HepG2 (cell line): ENCODE measurements at regions not wholly inside any gene's neighbourhood (a gene's known extent, or its start where the extent isn't known, plus 50 kb on each side); places are given as distances from the start of the nearest gene placed in this dataset.

Experiments
- AHDC1 ChIP-seq: sonication (generic); formaldehyde crosslinking; IDR thresholded peaks from 2 replicates; pipeline ENCODE4 v1.5.1; 2020; ENCODE audit warnings: mild to moderate bottlenecking, missing genetic modification reagents, borderline replicate concordance
- ELF4 ChIP-seq: sonication (generic); formaldehyde crosslinking; IDR thresholded peaks from 2 replicates; pipeline ENCODE4 v1.5.0; 2020; ENCODE audit warnings: missing genetic modification reagents, mild to moderate bottlenecking, moderate library complexity, borderline replicate concordance
- FLYWCH1 ChIP-seq: sonication (generic); formaldehyde crosslinking; IDR thresholded peaks from 2 replicates; pipeline ENCODE4 v1.8.1; 2023; ENCODE audit warnings: mild to moderate bottlenecking, missing genetic modification reagents
- KLF12 ChIP-seq: sonication (generic); formaldehyde crosslinking; IDR thresholded peaks from 2 replicates; pipeline ENCODE4 v1.4.0; 2020; ENCODE audit warnings: missing genetic modification reagents, borderline replicate concordance
- PBX2 ChIP-seq: IDR thresholded peaks from 2 replicates; pipeline ENCODE4 v1.6.1; 2016; ENCODE audit warnings: control low read depth
- PHF8 ChIP-seq: sonication (generic); formaldehyde crosslinking; IDR thresholded peaks from 2 replicates; pipeline ENCODE4 v1.5.0; 2020; ENCODE audit warnings: missing genetic modification reagents
- RCOR2 ChIP-seq: IDR thresholded peaks from 2 replicates; pipeline ENCODE4 v1.6.1; 2016; ENCODE audit warnings: missing biosample characterization, missing genetic modification reagents
- RXRB ChIP-seq: IDR thresholded peaks from 2 replicates; pipeline ENCODE4 v1.6.1; 2016; ENCODE audit warnings: borderline replicate concordance, missing genetic modification reagents, missing compliant biosample characterization
- SALL2 ChIP-seq: sonication (generic); formaldehyde crosslinking; IDR thresholded peaks from 2 replicates; pipeline ENCODE4 v1.8.1; 2023; ENCODE audit warnings: mild to moderate bottlenecking, missing genetic modification reagents, inconsistent platforms
- ZBTB21 ChIP-seq: sonication (generic); formaldehyde crosslinking; IDR thresholded peaks from 2 replicates; pipeline ENCODE4 v1.4.0; 2020; ENCODE audit warnings: missing genetic modification reagents
- ZBTB39 ChIP-seq: sonication (generic); formaldehyde crosslinking; IDR thresholded peaks from 2 replicates; pipeline ENCODE4 v1.5.0; 2020; ENCODE audit warnings: missing genetic modification reagents
- ZNF292 ChIP-seq: sonication (generic); formaldehyde crosslinking; IDR thresholded peaks from 2 replicates; pipeline ENCODE4 v1.8.1; 2022; ENCODE audit warnings: mild to moderate bottlenecking, low read depth, missing genetic modification reagents, borderline replicate concordance
- ZNF468 ChIP-seq: sonication (generic); formaldehyde crosslinking; IDR thresholded peaks from 2 replicates; pipeline ENCODE4 v1.8.0; 2022; ENCODE audit warnings: mild to moderate bottlenecking, moderate library complexity, missing genetic modification reagents
- ZNF614 ChIP-seq: IDR thresholded peaks from 2 replicates; pipeline ENCODE4 v1.6.1; 2018; ENCODE audit warnings: missing biosample characterization, missing genetic modification reagents, inconsistent platforms, borderline replicate concordance
- ZNF772 ChIP-seq: sonication (generic); formaldehyde crosslinking; IDR thresholded peaks from 2 replicates; pipeline ENCODE4 v1.5.0; 2020; ENCODE audit warnings: mild to moderate bottlenecking, missing genetic modification reagents
- TF ChIP-seq, protein P1 (sequence below): sonication (generic); formaldehyde crosslinking; IDR thresholded peaks from 2 replicates; pipeline ENCODE4 v1.4.0; 2020; ENCODE audit warnings: mild to moderate bottlenecking, missing genetic modification reagents, borderline replicate concordance

DNA sequence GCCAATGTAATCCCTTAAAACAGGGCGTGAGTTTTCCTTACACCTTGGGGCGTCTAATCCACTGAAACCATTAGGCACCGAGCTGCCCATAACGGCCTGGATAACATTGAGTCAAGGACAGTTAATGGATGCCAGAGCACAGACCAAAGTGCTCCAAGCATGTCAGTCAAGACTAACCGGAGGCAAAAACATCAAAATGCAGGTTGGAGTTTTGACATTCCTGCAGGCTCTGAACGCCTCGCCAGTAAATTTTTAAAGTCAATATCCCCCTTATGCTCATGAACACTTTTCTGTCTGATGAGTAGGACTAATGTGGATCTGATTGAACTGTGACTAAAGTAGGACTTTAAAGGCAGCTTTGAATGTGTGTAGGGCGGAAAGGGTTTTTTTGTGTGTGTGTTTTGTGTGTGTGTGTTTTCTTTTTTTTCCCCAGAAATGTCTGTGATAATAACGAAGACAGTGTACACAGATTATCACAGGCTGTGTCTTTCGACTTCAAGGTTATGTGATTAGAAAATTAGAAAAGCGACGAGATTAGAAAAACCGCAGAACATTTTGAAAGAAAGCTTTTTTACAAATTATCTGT lies 194.2 kb upstream of the PROX1 start (continued):
- TF ChIP-seq AHDC1 (peak; percentile 54; the same call in 1 of the 2 replicates), SALL2 (CRISPR knock-in tag) (peak; percentile 66; the same call in 1 of the 2 replicates), KLF12 (CRISPR knock-in tag) (no peak), ZBTB39 (no peak), ZNF292 (peak; percentile 34; the same call in 1 of the 2 replicates), PHF8 (CRISPR knock-in tag) (0 out of 2 replicates have a peak, but pooled peaks have one; percentile 12), RCOR2 (CRISPR knock-in tag) (0 out of 2 replicates have a peak, but pooled peaks have one; percentile 43), ZBTB21 (CRISPR knock-in tag) (no peak), PBX2 (CRISPR knock-in tag) (peak; percentile 77), ZNF772 (CRISPR knock-in tag) (no peak), ZNF614 (CRISPR knock-in tag) (0 out of 2 replicates have a peak, but pooled peaks have one; percentile 54), FLYWCH1 (CRISPR knock-in tag) (no peak), ZNF468 (no peak), RXRB (CRISPR knock-in tag) (peak; percentile 48; the same call in 1 of the 2 replicates), ELF4 (CRISPR knock-in tag) (no peak)
- TF ChIP-seq, protein P1, sequence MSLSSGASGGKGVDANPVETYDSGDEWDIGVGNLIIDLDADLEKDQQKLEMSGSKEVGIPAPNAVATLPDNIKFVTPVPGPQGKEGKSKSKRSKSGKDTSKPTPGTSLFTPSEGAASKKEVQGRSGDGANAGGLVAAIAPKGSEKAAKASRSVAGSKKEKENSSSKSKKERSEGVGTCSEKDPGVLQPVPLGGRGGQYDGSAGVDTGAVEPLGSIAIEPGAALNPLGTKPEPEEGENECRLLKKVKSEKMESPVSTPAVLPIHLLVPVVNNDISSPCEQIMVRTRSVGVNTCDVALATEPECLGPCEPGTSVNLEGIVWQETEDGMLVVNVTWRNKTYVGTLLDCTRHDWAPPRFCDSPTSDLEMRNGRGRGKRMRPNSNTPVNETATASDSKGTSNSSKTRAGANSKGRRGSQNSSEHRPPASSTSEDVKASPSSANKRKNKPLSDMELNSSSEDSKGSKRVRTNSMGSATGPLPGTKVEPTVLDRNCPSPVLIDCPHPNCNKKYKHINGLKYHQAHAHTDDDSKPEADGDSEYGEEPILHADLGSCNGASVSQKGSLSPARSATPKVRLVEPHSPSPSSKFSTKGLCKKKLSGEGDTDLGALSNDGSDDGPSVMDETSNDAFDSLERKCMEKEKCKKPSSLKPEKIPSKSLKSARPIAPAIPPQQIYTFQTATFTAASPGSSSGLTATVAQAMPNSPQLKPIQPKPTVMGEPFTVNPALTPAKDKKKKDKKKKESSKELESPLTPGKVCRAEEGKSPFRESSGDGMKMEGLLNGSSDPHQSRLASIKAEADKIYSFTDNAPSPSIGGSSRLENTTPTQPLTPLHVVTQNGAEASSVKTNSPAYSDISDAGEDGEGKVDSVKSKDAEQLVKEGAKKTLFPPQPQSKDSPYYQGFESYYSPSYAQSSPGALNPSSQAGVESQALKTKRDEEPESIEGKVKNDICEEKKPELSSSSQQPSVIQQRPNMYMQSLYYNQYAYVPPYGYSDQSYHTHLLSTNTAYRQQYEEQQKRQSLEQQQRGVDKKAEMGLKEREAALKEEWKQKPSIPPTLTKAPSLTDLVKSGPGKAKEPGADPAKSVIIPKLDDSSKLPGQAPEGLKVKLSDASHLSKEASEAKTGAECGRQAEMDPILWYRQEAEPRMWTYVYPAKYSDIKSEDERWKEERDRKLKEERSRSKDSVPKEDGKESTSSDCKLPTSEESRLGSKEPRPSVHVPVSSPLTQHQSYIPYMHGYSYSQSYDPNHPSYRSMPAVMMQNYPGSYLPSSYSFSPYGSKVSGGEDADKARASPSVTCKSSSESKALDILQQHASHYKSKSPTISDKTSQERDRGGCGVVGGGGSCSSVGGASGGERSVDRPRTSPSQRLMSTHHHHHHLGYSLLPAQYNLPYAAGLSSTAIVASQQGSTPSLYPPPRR = peak; percentile 72
